ENCODE measurements at regions not wholly inside any gene's neighbourhood (a gene's known extent, or its start where the extent isn't known, plus 50 kb on each side); places are given as distances from the start of the nearest gene placed in this dataset.
"Not testable (repeated sequence)": the region's sequence is repeated elsewhere in the genome, so short reads cannot be mapped to it uniquely, and the experiment has no call there.

GRCh38 chr15:53128652-53129051 lies 338.5 kb upstream of the ONECUT1 start:
- Histone ChIP-seq H3K27ac (no peak overlapping the region), H3K4me3 (no peak overlapping the region), H3K9ac (no peak overlapping the region), H3K4me1 (ENCODE audit: insufficient read depth) (no peaks in the 10 kb centered on the region), H3K27me3 (replicated peaks; ENCODE audit: insufficient read depth) (no peaks in the 10 kb centered on the region), H3K79me2 (ENCODE audit: insufficient read depth) (no peaks in the 10 kb centered on the region), H3K36me3 (ENCODE audit: low read depth) (no peaks in the 10 kb centered on the region), H4K20me1 (ENCODE audit: insufficient read depth) (no peaks in the 10 kb centered on the region), H3K9me3 (ENCODE audit: low read depth) (no peaks in the 10 kb centered on the region), H3K9me2 (ENCODE audit: insufficient read depth) (no peaks in the 10 kb centered on the region), H3K4me2 (ENCODE audit: unreplicated experiment) (no peak overlapping the region), H3F3A (ENCODE audit: insufficient read depth) (no peaks in the 10 kb centered on the region), H2AFZ (no peak overlapping the region)
- no peak for DNase-seq
- TF ChIP-seq EZH2 (IDR thresholded peaks at IDR 0.05; ENCODE audit: insufficient read depth, poor library complexity, severe bottlenecking), result no peak
- TF ChIP-seq EZH2phosphoT487 (IDR thresholded peaks at IDR 0.05; ENCODE audit: insufficient read depth, low read depth), result no peak
- WGBS, 2 experiments (ENCODE audit: low coverage in 1 of 2, low lambda C conversion rate in 2 of 2, missing lambda C conversion rate in 2 of 2), result 4 to 9% methylated on average over 5 of the region's 5 CpGs
- in situ Hi-C loops (cut with MboI), result no loop called here

GRCh38 chr15:53126144-53126543 lies 336.0 kb upstream of the ONECUT1 start:
- H3K9me3 ChIP-seq (ENCODE audit: low read depth), result no peaks in the 10 kb centered on the region
- H3K27me3 ChIP-seq (replicated peaks; ENCODE audit: insufficient read depth), result no peaks in the 10 kb centered on the region
- WGBS, 2 experiments (ENCODE audit: low coverage in 1 of 2, low lambda C conversion rate in 2 of 2, missing lambda C conversion rate in 2 of 2), result 0 to 1% methylated on average over 4 of the region's 4 CpGs
- H3K27ac ChIP-seq, result no peak overlapping the region
- no peaks in the 10 kb centered on the region for H3K36me3 ChIP-seq (ENCODE audit: low read depth)
- no peak for DNase-seq
- no peak overlapping the region for H2AFZ ChIP-seq
- H3K4me3 ChIP-seq, result no peak overlapping the region
- H3K79me2 ChIP-seq (ENCODE audit: insufficient read depth), result no peaks in the 10 kb centered on the region
- H3K9me2 ChIP-seq (ENCODE audit: insufficient read depth), result no peaks in the 10 kb centered on the region
- H3F3A ChIP-seq (ENCODE audit: insufficient read depth), result no peaks in the 10 kb centered on the region
- no peaks in the 10 kb centered on the region for H4K20me1 ChIP-seq (ENCODE audit: insufficient read depth)
- no peak overlapping the region for H3K9ac ChIP-seq
- H3K4me2 ChIP-seq (ENCODE audit: unreplicated experiment), result no peak overlapping the region
- H3K4me1 ChIP-seq (ENCODE audit: insufficient read depth), result no peaks in the 10 kb centered on the region
- TF ChIP-seq EZH2 (IDR thresholded peaks at IDR 0.05; ENCODE audit: insufficient read depth, poor library complexity, severe bottlenecking) (no peak), EZH2phosphoT487 (IDR thresholded peaks at IDR 0.05; ENCODE audit: insufficient read depth, low read depth) (no peak)
- in situ Hi-C loops (cut with MboI), result no loop called here

GRCh38 chr15:53122818-53123217 lies 332.7 kb upstream of the ONECUT1 start:
- no peaks in the 10 kb centered on the region for H3K27me3 ChIP-seq (replicated peaks; ENCODE audit: insufficient read depth)
- no peaks in the 10 kb centered on the region for H3K4me1 ChIP-seq (ENCODE audit: insufficient read depth)
- no peak overlapping the region for H3K9ac ChIP-seq
- H3K27ac ChIP-seq, result no peak overlapping the region
- DNase-seq, result no peak
- 19 to 23% methylated on average over 2 of the region's 2 CpGs for WGBS, 2 experiments (ENCODE audit: low coverage in 1 of 2, low lambda C conversion rate in 2 of 2, missing lambda C conversion rate in 2 of 2)
- no peaks in the 10 kb centered on the region for H4K20me1 ChIP-seq (ENCODE audit: insufficient read depth)
- H3K9me3 ChIP-seq (ENCODE audit: low read depth), result no peaks in the 10 kb centered on the region
- no peak overlapping the region for H2AFZ ChIP-seq
- H3K9me2 ChIP-seq (ENCODE audit: insufficient read depth), result no peaks in the 10 kb centered on the region
- no peaks in the 10 kb centered on the region for H3F3A ChIP-seq (ENCODE audit: insufficient read depth)
- H3K79me2 ChIP-seq (ENCODE audit: insufficient read depth), result no peaks in the 10 kb centered on the region
- in situ Hi-C loops (cut with MboI), result no loop called here
- H3K36me3 ChIP-seq (ENCODE audit: low read depth), result no peaks in the 10 kb centered on the region
- TF ChIP-seq EZH2phosphoT487 (IDR thresholded peaks at IDR 0.05; ENCODE audit: insufficient read depth, low read depth) (no peak), EZH2 (IDR thresholded peaks at IDR 0.05; ENCODE audit: insufficient read depth, poor library complexity, severe bottlenecking) (no peak)
- H3K4me3 ChIP-seq, result no peak overlapping the region
- no peak overlapping the region for H3K4me2 ChIP-seq (ENCODE audit: unreplicated experiment)

GRCh38 chr15:53116915-53117314 lies 326.8 kb upstream of the ONECUT1 start:
- H3K79me2 ChIP-seq (ENCODE audit: insufficient read depth); in situ Hi-C loops (cut with MboI); H4K20me1 ChIP-seq (ENCODE audit: insufficient read depth); H3F3A ChIP-seq (ENCODE audit: insufficient read depth); DNase-seq; H3K36me3 ChIP-seq (ENCODE audit: low read depth); H3K27ac ChIP-seq; H3K9me3 ChIP-seq (ENCODE audit: low read depth); H3K4me2 ChIP-seq (ENCODE audit: unreplicated experiment); H3K9ac ChIP-seq; H3K9me2 ChIP-seq (ENCODE audit: insufficient read depth); H3K27me3 ChIP-seq (replicated peaks; ENCODE audit: insufficient read depth); H3K4me1 ChIP-seq (ENCODE audit: insufficient read depth); H2AFZ ChIP-seq; H3K4me3 ChIP-seq: not testable (repeated sequence)

- H3K27ac ChIP-seq, result no peak overlapping the region
- in situ Hi-C loops (cut with MboI), result no loop called here
- no peaks in the 10 kb centered on the region for H3K79me2 ChIP-seq (ENCODE audit: insufficient read depth)
- no peaks in the 10 kb centered on the region for H3F3A ChIP-seq (ENCODE audit: insufficient read depth)
- H3K9ac ChIP-seq, result no peak overlapping the region
- H3K9me2 ChIP-seq (ENCODE audit: insufficient read depth), result no peaks in the 10 kb centered on the region
- H3K9me3 ChIP-seq (ENCODE audit: low read depth), result no peaks in the 10 kb centered on the region
- no peaks in the 10 kb centered on the region for H4K20me1 ChIP-seq (ENCODE audit: insufficient read depth)
- no peak overlapping the region for H3K4me3 ChIP-seq
- no peak for TF ChIP-seq EZH2phosphoT487 (IDR thresholded peaks at IDR 0.05; ENCODE audit: insufficient read depth, low read depth)
- TF ChIP-seq EZH2 (IDR thresholded peaks at IDR 0.05; ENCODE audit: insufficient read depth, poor library complexity, severe bottlenecking), result no peak
- no peaks in the 10 kb centered on the region for H3K4me1 ChIP-seq (ENCODE audit: insufficient read depth)
- no peaks in the 10 kb centered on the region for H3K27me3 ChIP-seq (replicated peaks; ENCODE audit: insufficient read depth)
- H3K36me3 ChIP-seq (ENCODE audit: low read depth), result no peaks in the 10 kb centered on the region
- no peak for DNase-seq
- H3K4me2 ChIP-seq (ENCODE audit: unreplicated experiment), result no peak overlapping the region
- H2AFZ ChIP-seq, result no peak overlapping the region
Measured at GRCh38 chr15:53116169-53116568, 326.0 kb upstream of the ONECUT1 start.
